ENCODE measurements at regions not wholly inside any gene's neighbourhood (a gene's known extent, or its start where the extent isn't known, plus 50 kb on each side); places are given as distances from the start of the nearest gene placed in this dataset.

DNA sequence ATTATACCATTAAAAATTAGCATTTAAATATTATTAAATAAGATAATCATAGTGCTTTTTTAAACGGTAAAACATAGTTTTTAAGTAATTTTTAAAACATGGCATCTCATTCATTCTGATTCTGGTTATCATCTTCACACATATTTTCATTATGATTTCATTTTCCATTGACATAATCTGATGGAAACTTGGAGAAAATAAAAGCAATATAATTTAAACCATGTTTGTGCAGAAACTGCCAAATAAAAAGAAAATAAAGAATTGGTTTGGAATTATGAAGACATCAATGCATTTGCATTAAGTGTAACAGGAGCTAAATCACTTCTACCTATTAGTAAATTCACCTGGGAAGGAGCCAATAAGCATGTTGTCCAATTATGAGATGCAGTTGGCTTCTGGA lies 490.1 kb upstream of the CD180 start:
- no peak for TF ChIP-seq POLR2A (IDR thresholded peaks at IDR 0.05; ENCODE audit: low read depth, low read length)
- no peak for TF ChIP-seq TAF1 (IDR thresholded peaks at IDR 0.05; ENCODE audit: low read depth, low read length)
